K562 (cell line): ENCODE measurements at regions not wholly inside any gene's neighbourhood (a gene's known extent, or its start where the extent isn't known, plus 50 kb on each side); places are given as distances from the start of the nearest gene placed in this dataset.

ENCODE experiments used
- ARNT ChIP-seq, 2 experiments: fragments of 450-650 bp; IDR thresholded peaks; 2 replicates each; pipeline ENCODE4 v1.6.1; 2016; ENCODE audit warnings: mild to moderate bottlenecking in 1 of 2
- EP300 ChIP-seq: IDR thresholded peaks from 2 replicates; pipeline ENCODE4 v1.6.1; 2012; ENCODE audit warnings: low read length, improper control_type of control experiment
- KDM4B ChIP-seq, 2 experiments: fragments of 450-650 bp in 1 of 2; sonication (generic) in 1 of 2; IDR thresholded peaks; 2 replicates each; pipeline ENCODE4 v1.6.1; 2016 to 2017; ENCODE audit warnings: borderline replicate concordance in 2 of 2, antibody characterized with exemption in 1 of 2, low read depth in 1 of 2, mild to moderate bottlenecking in 1 of 2
- KLF1 ChIP-seq: fragments of 450-650 bp; IDR thresholded peaks from 2 replicates; pipeline ENCODE4 v1.6.1; 2016; ENCODE audit warnings: missing genetic modification characterization, missing compliant biosample characterization
- PCBP2 ChIP-seq: fragments of 200-400 bp; formaldehyde crosslinking; IDR thresholded peaks from 2 replicates; pipeline ENCODE4 v1.6.1; 2018; ENCODE audit warnings: low read length, low read depth, mild to moderate bottlenecking, moderate library complexity; ENCODE audit not compliant: poor library complexity, severe bottlenecking
- RBM17 ChIP-seq: fragments of 200-400 bp; formaldehyde crosslinking; IDR thresholded peaks from 2 replicates; pipeline ENCODE4 v1.6.1; 2017; ENCODE audit warnings: low read depth, mild to moderate bottlenecking, low read length, borderline replicate concordance
- TCF7L2 ChIP-seq: fragments of 150-350 bp; IDR thresholded peaks from 2 replicates; pipeline ENCODE4 v1.6.1; 2016; ENCODE audit warnings: low read depth, mild to moderate bottlenecking, low read length, moderate library complexity
- TF ChIP-seq, protein P1 (sequence below): fragments of 450-650 bp; conservative IDR thresholded peaks from 2 replicates; pipeline ENCODE4 v1.6.1; 2016; ENCODE audit warnings: missing genetic modification characterization, low read depth, mild to moderate bottlenecking, control low read depth, missing compliant biosample characterization
- TF ChIP-seq, protein P2 (sequence below): IDR thresholded peaks from 2 replicates; pipeline ENCODE4 v1.6.1; 2014; ENCODE audit warnings: antibody characterized with exemption
- TF ChIP-seq, protein P3 (sequence below): fragments of 450-650 bp; IDR thresholded peaks from 2 replicates; pipeline ENCODE4 v1.6.1; 2016; ENCODE audit warnings: missing biosample characterization, missing genetic modification characterization

DNA sequence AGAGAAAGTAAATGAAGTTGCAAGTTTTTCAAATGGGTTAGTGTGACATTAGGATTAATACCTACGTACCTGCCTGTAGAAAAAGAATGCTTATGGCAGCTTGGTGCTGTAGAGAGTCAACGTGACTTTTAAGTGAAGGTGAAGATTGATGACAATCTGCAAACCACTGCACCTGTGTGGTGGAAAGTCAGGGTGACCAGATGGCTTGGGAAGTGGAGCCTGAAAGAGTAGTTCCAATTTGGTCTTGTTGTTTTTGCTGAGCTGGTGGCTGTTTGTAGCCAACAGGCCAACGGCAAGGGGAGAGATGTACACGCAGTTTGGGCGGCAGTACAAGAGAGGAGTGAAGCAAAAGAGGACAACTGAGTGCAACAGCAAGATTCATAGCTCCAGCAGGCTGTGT lies 78.1 kb upstream of the JAK1 start (continued):
- TF ChIP-seq, protein P1, sequence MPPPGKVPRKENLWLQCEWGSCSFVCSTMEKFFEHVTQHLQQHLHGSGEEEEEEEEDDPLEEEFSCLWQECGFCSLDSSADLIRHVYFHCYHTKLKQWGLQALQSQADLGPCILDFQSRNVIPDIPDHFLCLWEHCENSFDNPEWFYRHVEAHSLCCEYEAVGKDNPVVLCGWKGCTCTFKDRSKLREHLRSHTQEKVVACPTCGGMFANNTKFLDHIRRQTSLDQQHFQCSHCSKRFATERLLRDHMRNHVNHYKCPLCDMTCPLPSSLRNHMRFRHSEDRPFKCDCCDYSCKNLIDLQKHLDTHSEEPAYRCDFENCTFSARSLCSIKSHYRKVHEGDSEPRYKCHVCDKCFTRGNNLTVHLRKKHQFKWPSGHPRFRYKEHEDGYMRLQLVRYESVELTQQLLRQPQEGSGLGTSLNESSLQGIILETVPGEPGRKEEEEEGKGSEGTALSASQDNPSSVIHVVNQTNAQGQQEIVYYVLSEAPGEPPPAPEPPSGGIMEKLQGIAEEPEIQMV (tag), result no peak
- TF ChIP-seq ARNT (IDR thresholded peaks at IDR 0.05) (no peak), KDM4B (IDR thresholded peaks at IDR 0.05; ENCODE audit: borderline replicate concordance in 2 of 2, low read depth in 1 of 2) (no peak), KLF1 (tag) (no peak), PCBP2 (no peak), TCF7L2 (no peak), EP300 (no peak), RBM17 (no peak)
- TF ChIP-seq, protein P2, sequence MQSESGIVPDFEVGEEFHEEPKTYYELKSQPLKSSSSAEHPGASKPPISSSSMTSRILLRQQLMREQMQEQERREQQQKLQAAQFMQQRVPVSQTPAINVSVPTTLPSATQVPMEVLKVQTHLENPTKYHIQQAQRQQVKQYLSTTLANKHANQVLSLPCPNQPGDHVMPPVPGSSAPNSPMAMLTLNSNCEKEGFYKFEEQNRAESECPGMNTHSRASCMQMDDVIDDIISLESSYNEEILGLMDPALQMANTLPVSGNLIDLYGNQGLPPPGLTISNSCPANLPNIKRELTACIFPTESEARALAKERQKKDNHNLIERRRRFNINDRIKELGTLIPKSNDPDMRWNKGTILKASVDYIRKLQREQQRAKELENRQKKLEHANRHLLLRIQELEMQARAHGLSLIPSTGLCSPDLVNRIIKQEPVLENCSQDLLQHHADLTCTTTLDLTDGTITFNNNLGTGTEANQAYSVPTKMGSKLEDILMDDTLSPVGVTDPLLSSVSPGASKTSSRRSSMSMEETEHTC, result no peak
- TF ChIP-seq, protein P3, sequence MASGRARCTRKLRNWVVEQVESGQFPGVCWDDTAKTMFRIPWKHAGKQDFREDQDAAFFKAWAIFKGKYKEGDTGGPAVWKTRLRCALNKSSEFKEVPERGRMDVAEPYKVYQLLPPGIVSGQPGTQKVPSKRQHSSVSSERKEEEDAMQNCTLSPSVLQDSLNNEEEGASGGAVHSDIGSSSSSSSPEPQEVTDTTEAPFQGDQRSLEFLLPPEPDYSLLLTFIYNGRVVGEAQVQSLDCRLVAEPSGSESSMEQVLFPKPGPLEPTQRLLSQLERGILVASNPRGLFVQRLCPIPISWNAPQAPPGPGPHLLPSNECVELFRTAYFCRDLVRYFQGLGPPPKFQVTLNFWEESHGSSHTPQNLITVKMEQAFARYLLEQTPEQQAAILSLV (tag), result no peak
